ENCODE measurements at regions not wholly inside any gene's neighbourhood (a gene's known extent, or its start where the extent isn't known, plus 50 kb on each side); places are given as distances from the start of the nearest gene placed in this dataset.

DNA sequence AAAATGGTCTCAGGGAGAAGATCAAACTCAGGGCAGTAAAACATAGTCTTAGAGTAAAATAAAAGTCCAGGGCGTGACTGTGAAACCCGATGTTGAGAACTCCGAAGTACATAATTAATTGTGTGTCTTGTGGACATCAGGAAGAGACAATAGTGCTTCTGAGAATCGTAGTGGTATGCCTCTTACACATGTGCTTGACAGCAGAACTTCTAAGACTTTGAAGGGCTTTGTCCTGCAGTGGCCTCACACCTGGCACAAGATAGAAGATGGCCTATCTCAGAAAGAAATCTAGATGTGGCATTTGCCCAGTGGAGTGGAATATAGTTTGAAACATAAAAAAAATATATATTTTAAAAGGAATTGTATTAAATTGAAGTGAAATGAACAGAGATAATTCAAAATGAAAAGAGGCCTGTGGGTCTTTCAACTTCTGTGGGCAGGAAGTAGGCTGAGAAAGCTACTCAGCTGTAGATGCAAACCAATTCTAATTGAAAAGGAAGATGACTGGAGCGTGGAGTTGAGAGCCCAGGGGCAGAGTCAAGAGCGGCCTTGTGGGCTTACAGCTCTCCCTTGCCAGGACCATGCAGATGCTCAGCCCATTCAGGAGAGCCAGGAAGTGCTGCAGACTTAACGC lies 468.4 kb downstream of the KDM4C start:
- Mint-ChIP-seq H3K4me3 (no peak overlapping the region), H3K4me1 (ENCODE audit: low read depth) (peaks cover 15% of the 10 kb centered on the region), H3K27ac (no peak overlapping the region), H3K9me3 (peaks cover 5% of the 10 kb centered on the region), H3K27me3 (peaks cover 8% of the 10 kb centered on the region), H3K36me3 (ENCODE audit: low read depth) (no peaks in the 10 kb centered on the region)
- DNase-seq = no peak

All from activated T-cell treated with anti-CD3 and anti-CD28 coated beads, Interleukin-2, amount 50 U/mL, for 24 hours (primary cell).